Stimulated activated CD8-positive, alpha-beta memory T cell treated with anti-CD3 and anti-CD28 coated beads, Interleukin-2, amount 100 ng/mL, for 1 hour (primary cell): ENCODE measurements at regions not wholly inside any gene's neighbourhood (a gene's known extent, or its start where the extent isn't known, plus 50 kb on each side); places are given as distances from the start of the nearest gene placed in this dataset.
"Not testable (repeated sequence)": the region's sequence is repeated elsewhere in the genome, so short reads cannot be mapped to it uniquely, and the experiment has no call there.

Source experiments
- DNase-seq, 2 donors: peaks; one replicate each; pipeline ENCODE4 v3.0.0-alpha.2; 2020; ENCODE audit warnings: low read depth in 2 of 2

DNA sequence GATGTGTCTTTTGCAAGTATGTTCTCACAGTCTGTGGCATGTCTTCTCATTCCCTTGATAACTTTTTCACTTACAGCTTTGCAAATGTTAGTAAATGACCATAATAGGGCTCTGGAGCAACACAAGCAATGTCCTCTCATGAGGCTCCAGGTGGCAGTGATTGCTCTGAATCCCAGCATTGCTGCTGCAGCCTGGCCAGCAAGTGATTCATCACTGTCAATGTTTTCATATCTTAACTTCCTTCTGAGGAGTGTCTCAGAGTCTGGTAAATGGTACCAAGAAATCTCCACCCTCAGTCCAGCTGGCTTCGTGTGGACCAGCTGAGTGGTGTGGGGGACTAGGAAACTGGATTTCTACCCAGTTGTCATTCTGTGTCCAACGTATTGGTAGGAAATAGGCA lies 139.6 kb downstream of the MYLK4 start:
- DNase-seq: no peak

DNA sequence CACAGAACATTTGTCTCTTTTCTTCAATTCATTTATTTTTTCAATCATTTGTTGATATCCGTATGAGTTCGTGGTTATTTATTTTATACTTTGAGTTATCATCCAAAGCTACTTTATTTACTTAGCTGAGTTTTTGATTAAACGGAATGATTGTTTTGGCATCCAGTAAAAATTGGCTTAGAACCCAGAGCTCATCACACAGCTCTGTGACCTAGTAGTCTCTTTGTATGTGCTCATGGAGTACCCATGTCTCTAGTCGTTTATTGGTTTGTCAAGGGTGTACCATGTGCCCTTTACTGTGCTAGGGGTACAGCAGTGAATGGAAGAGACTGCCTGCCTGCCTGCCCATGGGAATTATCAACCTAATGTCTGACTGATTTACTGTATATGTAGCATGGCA lies 142.2 kb downstream of the MYLK4 start:
- no peak for DNase-seq

DNA sequence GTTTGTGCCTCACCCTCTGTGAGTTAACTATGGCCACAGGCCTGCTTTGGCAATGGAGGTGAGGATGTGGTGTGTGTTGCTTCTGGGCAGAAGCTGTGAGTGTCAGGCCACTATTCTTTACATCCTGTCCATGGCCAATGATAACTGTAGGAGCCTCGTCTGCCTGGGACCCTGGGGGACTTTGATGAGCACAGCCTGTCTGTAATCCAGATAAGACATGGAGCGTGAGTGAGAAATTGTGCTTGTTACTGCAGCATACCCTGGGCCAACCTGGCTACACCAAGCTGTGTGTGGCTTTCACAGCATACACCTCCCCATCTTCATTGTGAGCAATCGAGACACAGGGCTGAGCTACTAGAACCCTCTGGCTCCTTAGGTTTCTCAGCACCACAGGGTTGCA lies 150.4 kb downstream of the MYLK4 start:
- no peak for DNase-seq

DNA sequence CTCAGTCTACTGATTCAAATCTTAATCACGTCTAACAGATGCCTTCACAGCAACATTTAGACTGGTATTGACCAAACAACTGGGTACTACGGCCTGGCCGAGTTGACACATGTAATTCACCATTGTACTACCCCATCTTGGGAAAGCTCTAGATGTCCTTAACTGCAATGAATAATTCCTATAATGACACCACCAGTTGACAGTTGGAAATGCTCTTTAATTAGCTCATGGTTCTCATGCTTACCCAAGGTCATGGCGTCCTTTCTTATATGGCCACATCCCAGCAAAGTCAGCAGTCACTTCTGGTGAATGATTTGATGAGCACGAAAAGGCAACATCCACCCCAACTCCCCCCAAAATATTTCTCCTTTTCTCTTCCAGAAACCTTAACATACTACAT lies 150.9 kb downstream of the MYLK4 start:
- DNase-seq: no peak

DNA sequence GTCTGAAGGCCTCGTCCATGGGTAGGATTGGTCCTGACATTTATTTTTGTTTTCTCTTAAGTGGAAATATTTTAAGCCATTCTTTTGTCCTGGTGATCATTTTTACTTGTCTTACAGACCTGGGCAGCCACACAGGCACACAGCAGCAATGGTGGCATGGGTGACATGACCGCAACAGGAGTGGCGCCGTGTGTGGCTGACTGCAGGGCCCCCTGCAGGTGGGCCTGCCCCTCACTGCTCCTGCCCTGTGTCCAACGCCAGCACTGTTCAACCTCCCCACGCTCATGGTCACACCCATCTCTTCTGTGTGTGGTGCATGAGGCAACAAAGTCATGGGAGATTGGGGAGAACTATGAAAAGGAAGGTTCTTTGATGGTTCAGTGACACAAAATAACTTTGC lies 151.9 kb downstream of the MYLK4 start:
- no peak for DNase-seq

DNA sequence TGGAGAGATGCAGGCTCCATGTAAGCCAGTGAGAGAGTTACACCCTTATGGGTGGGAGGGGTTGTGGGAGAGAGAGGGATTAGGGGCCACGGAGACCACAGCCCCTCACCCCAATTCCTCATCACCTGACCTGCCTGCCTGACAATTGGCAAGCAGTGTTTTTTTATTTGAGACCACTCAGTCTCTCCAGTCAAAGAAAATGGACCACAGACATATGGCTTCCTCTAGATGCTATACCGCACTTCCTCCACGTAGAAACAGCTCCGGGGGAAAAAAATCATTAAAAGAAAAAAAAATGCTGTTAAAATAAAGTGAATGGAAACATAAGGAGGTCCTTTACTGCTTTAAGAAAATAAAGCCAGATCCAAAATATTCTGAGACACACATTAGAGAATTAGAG lies 152.7 kb downstream of the MYLK4 start:
- no peak for DNase-seq

DNA sequence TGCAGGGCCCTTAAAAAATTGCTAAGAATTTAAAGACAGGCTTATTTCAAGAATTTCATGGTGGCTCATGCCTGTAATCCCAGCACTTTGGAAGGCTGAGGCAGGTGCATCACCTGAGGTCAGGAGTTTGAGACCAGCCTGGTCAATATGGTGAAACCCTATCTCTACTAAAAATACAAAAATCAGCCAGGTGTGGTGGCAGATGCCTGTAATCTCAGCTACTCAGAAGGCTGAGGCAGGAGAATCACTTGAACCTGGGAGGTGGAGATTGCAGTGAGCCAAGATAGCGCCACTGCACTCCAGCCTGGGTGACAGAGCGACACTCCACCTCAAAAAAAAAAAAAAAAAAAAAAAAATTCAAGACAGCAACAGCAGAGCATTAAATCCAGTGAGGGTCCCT lies 153.3 kb downstream of the MYLK4 start:
- not testable (repeated sequence) for DNase-seq

DNA sequence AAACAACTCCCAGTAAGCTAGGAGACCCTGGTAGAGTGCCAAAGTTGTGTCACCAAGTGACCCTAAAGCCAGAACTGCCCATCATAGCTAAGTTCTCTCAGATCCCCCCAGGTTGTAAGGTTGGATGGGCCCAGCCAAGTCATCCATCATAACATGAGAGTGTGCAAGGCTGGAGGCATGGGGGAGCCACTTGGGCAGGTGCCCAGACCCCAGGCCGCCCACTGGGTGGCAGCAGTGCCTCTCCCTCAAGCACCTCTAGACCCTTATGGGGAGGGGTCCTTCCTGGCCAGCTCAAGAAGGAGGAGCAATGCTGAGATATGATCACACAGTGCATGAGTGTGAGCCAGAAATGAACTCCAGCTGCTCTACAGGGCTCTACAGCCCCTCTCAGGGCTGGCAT lies 154.5 kb downstream of the MYLK4 start:
- DNase-seq: no peak

DNA sequence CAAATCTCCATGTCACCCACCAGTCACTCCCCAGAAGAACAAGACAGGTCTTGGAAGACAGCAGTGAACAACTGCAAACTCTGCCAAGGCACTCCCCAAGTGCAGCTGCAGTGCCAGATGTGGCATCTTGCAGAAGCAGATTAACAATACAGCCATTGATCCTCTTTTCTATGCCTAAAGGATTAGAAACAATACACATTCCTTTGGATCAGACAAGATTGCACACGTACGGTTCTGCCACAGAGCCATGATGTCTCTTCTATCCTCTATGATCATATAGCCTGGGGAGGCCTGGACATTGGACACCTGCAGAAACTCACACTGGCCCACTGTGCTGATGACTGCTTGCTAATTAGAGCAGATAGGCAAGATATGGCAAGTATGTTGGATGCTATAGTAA lies 155.9 kb downstream of the MYLK4 start:
- DNase-seq: no peak

DNA sequence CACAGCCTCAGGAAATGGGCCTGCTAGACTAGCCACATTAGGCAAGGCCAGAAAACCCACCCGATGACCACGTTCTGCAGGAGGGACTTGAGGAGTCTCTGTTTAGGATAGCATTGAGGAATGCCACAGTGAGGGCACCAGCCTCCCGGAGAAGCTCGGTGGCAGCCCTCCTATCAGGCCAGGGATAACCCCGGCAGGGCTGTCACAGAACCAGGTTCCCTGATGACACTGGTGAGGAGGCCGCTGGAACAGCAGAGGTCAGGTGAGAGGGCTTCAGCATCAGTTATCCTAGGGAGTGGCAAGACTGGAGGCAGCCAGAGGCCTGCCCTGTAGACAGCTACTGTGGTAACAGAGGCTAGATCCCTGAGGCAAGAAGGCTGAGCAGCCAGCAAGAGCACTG lies 157.6 kb downstream of the MYLK4 start:
- DNase-seq: no peak

DNA sequence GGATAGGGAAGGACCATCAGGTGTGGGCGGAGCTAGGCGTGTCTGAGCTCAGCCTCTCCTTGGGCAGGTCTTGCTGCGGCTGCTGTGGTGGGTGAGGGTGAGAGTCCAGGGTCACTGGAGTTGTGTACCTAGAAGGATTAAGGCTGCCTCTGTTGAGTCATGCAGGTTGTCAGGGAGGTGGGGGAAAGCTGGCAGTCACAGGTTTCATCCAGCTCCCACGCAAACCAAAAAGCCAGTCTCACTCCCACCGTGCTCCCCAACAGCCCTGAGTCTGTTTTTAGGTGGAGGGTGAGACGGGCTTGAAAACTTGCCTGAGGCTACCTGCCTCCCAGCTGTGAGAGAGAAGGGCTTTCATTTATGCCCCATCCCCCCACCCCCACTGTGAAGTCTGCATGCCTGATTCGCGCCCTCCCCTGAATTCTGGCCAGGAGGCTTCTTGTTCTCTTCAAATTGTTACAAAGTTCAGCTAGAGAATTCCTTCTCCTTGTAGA lies 161.5 kb downstream of the MYLK4 start:
- DNase-seq: no peak

DNA sequence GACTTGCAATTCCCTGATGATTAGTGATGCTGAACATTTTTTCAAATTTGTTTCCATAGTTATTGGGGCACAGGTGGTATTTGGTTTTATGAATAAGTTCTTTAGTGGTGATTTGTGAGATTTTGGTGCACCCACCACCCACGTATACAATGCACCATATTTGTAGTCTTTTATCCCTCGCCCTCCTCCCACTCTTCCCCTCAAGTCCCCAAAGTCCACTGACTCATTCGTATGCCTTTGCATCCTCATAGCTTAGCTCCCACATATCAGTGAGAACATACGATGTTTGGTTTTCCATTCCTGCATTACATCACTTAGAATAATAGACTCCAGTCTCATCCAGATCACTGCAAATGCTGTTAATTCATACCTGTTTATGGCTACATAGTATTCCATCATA lies 167.3 kb downstream of the MYLK4 start:
- no peak for DNase-seq

DNA sequence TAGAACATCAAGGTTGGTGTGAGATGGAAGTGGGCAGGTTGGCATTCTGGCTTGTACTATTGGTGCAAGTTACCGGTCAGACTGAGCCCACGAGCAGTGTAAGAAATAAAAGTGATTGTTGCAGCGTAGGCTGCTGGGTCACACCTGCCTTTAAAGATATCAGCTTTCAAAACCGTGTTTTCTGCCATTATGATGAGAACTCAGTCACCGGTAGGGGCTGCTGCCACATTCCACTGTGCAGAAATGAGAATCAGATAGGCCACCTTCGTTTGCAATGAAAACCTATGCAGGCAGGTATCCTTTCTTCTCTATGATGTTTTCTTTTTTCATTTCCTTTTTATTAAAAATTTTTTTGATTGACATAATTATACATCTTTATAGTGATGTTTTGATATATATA lies 168.5 kb downstream of the MYLK4 start:
- no peak for DNase-seq

DNA sequence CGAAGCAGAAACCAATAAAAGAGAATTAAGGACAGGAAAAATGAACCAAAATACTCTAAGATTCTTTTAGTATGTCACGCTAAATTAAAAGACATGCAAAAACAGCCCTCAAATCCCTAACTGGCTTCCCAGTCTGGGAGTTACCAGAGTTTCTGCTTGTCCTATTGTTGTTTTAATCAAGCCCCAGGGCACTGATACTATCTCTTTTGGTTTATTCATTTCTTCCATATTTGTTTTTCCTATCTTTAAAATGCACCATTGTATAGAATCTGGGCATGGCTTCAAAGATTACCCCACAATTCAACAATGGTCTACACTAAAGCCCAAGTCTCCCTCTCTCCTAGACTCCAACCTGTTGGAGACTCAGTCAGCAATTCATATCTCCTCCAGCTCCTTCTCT lies 169.1 kb downstream of the MYLK4 start:
- no peak for DNase-seq

DNA sequence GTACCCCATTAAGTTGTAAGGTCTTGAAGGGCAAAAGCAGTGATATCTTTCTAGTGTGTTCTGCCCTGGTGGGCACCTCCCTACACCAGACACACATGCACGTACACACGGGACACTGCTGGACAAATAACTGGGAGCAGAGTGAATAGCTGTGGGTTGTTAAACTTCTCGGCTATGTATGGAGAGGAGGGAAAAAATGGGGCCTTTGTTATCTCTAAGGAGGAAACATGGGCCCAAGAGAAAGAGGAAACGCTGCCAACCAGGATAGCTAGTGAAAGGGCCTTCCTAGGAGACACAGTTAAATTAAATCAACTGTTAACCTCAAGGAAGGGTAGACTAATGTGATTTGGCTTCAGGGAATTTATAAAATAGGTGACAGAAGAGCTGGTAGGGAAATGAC lies 169.7 kb downstream of the MYLK4 start:
- no peak for DNase-seq

DNA sequence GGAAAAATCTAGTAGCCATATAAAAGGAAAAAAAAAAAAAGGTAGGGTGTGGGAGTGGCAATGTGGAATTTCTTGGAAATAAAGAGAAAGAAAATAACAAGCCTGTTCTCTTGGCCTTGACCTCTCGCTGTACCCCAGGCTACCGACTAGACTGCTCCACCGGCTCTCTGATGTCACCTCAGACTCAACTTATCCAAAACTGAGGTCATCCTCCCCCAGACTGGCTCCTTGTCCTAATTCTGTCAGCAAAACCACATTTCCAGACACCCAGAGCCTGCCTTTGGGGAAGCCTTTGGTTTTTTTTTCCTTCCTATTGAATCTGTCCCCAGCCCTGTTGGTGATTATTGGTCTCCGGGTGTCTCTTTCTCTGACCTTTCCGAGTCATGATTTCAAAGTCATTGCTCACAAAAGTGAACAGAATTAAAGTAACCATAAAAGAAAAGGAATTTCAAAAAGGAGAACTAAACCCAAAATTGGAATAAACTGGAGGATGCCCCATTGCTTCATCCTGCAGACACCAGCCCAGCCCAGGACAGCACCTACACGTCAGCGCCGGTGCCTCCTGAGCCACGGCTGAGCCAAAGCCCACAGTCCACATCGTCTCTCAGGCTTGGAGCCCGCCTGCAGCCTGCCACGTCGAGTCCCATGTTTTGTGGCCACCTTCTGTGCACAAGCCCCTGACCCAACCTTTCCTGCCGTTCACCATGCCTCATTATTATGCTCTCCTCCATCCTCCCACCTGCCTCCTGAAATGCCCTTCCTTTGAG lies 170.7 kb downstream of the MYLK4 start:
- DNase-seq: no peak

DNA sequence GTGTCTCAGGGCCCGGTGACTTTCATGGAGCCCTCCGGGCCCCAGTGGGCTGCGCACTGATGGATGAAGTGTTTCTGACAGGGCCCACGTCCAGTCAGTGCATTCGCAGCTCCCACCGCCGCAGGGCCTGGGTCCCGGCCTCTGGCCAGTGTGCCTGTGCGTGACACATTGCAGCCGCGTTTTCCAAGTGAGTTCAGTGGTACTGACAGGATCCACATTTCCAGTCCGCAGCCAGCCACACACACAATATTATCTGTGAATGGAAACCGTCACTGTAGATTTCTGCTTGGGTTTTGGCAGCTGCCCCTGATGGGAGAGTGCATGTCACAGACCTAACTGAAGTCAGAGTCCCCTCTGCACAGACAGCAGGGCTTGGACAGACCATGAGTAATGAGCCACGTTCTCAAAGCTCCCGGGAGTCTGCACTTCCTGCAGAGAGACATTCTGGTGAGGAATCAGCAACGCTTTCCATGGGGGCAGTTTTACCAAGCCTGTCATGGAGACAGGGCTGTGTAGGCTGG lies 171.4 kb downstream of the MYLK4 start:
- DNase-seq: no peak

DNA sequence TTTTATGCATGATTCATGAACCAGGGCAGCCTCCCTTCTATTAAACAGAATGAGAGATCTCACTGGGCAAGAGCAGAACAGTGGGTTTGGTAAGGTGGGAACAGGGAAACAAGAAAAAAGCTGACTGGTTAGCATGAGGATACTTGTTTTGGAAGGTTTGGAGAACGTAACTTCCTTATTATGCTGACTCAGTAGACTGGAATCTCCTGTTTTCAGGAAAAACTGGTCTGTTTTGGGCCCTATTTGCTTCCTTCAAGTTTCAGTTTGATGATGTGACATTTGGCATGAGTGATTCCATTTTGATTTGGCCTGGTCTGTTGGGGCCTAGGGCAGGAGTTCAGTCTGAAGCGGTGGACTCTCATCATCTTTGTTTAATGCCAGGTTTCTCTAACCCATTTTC lies 172.0 kb downstream of the MYLK4 start:
- DNase-seq: no peak

DNA sequence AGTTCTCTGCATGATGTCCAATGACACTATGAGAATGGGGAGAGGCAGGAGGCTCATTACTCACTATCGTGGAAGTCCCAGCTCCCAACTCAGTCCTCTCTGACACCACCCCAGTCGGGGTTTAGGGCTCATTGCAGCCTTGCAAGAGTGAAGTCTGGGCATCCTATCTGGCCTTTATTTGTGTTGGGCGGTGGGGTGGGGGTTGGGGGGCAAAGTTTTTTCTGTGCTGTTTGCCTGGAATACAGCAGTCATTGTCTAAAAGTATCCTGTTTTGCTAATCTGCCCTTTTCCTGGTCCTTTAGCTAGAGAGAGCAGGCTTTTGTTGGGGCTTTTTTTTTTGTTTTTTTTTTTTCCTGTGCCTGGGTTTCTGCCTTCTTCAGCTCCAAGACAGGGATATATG lies 174.2 kb downstream of the MYLK4 start:
- no peak for DNase-seq

DNA sequence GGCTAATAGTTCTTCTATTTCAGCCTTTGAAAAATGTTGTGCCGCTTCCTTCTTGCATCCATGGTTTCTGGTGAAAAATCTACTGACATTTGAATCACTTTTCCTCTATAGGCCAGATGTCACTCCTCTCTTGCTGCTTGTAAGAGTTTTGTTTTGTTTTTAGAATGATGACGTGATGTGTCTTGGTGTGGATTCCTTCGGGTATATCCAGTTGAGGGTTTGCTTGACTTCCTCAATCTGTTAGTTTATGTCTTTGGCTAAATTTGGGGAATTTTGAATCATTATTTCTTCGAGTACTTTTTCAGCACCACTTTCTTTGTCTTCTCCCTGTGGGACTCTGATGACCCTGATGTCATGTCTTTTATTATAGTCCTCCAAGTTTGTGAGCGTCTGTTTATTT lies 175.5 kb downstream of the MYLK4 start:
- no peak for DNase-seq

DNA sequence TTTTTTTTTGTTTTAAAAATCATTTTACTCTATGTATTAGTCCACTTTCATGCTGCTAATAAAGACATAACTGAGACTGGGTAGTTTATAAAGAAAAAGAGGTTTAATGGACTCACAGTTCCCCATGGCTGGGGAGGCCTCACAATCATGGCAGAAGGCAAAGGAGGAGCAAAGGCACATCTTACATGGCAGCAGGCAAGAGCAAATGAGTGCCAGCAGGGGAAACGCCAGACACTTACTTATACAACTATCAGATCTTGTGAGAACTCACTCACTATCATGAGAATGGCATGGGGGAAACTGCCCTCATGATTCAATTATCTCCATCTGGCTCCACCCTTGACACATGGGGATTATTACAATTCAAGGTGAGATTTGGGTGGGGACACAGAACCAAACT lies 181.3 kb downstream of the MYLK4 start:
- DNase-seq: not testable (repeated sequence)

DNA sequence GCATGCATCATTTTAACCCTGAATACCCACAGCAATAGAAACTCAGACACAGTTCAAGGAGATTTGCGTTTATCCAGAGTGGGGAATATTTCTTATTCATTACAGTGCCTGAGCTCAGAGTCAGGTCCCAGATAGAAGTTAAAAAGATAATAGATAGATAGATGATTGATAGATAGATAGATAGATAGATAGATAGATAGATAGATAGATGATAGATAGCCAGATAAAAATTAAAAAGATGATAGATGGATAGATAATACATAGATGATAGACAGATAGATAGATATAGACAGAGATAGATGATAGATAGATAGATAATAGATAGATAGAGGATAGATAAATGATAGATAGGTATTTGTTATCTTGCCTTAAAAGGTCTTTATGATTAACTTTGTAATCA lies 184.7 kb downstream of the MYLK4 start:
- DNase-seq: no peak

DNA sequence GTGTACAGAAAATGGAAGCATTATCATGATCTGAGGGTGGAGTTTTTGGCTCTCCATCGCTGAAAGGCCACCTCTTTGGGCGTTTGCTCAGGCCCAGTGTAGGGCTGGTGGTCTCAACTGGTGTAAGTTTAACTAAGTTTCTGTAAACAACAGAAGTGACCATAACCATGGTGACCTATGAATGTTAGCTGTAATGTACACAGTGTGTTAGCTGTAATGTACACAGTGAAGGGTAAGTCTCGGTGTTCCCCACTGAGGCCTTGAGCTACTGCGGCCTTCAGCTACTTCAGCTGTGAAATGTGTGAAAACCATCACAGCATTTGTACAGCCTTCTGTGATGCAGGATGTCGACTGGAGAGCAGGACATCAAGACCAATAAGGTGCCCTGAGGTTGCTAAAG lies 185.2 kb downstream of the MYLK4 start:
- no peak for DNase-seq

DNA sequence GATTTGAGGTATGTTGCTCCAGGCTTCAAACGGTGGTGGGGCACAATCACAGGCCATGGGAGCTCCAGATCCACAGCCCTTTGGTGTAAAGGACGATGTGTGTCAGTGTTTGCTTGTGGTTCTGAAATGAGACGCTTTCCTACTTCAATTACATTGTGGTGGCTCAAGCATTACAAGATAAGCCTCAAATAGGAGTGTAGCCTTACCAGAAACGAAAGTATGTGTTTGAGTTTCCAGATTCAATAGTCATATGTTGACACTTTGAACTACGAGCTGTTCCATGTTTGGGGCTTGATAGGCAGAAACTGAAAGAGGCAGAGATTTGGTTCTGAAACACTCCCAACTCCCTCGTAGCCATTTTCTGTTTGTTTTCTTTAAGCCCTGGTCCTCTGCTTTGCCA lies 187.1 kb downstream of the MYLK4 start:
- no peak for DNase-seq
